ENCODE measurements at regions not wholly inside any gene's neighbourhood (a gene's known extent, or its start where the extent isn't known, plus 50 kb on each side); places are given as distances from the start of the nearest gene placed in this dataset.

DNA sequence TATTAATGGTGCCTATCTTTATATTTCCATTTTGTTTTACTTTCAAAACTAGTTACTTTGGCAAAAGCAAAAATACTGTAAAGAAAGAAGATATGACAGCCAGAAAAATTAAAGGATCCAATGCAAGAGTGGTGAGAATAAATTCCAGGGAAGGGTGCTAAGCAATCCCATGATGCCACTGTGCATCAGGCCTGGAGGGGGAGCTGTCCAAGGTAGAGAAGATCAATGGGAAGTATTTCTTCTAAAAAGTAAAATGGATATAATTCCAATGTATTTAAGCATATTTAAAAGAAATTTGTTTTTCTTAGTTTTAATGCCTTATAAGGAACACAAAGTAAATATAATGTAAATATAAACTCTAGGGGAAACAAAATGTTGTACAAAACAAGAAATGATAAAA lies 1382.2 kb upstream of the B3GALT2 start:
- TF ChIP-seq, protein P1, sequence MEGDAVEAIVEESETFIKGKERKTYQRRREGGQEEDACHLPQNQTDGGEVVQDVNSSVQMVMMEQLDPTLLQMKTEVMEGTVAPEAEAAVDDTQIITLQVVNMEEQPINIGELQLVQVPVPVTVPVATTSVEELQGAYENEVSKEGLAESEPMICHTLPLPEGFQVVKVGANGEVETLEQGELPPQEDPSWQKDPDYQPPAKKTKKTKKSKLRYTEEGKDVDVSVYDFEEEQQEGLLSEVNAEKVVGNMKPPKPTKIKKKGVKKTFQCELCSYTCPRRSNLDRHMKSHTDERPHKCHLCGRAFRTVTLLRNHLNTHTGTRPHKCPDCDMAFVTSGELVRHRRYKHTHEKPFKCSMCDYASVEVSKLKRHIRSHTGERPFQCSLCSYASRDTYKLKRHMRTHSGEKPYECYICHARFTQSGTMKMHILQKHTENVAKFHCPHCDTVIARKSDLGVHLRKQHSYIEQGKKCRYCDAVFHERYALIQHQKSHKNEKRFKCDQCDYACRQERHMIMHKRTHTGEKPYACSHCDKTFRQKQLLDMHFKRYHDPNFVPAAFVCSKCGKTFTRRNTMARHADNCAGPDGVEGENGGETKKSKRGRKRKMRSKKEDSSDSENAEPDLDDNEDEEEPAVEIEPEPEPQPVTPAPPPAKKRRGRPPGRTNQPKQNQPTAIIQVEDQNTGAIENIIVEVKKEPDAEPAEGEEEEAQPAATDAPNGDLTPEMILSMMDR (conservative IDR thresholded peaks at IDR 0.05; ENCODE audit: low read length): no peak
- no peak for TF ChIP-seq EZH2phosphoT487 (IDR thresholded peaks at IDR 0.05; ENCODE audit: borderline replicate concordance)

Measured in Loucy (cell line).